K562 (cell line): ENCODE measurements at regions not wholly inside any gene's neighbourhood (a gene's known extent, or its start where the extent isn't known, plus 50 kb on each side); places are given as distances from the start of the nearest gene placed in this dataset.

ENCODE experiments used
- ATF3 ChIP-seq, 2 experiments: fragments of 450-650 bp in 1 of 2; sonication (generic) in 1 of 2; formaldehyde crosslinking in 1 of 2; IDR thresholded peaks in 1 of 2; conservative IDR thresholded peaks in 1 of 2; 2 replicates each; pipeline versions ENCODE4 v1.6.1 to v1.8.1; 2016 to 2023; ENCODE audit warnings: mild to moderate bottlenecking in 2 of 2, moderate library complexity in 2 of 2, inconsistent platforms in 1 of 2, missing genetic modification reagents in 1 of 2
- DACH1 ChIP-seq: fragments of 450-650 bp; IDR thresholded peaks from 2 replicates; pipeline ENCODE4 v1.6.1; 2018; ENCODE audit not compliant: partially characterized antibody
- MAFG ChIP-seq: fragments of 450-650 bp; conservative IDR thresholded peaks from 2 replicates; pipeline ENCODE4 v1.6.1; 2016; ENCODE audit warnings: missing genetic modification characterization, missing compliant biosample characterization
- PPARD ChIP-seq: fragments of 250-450 bp; sonication (Bioruptor Pico); IDR thresholded peaks from 2 replicates; pipeline ENCODE4 v1.8.0; 2022; ENCODE audit warnings: inconsistent platforms, mild to moderate bottlenecking, moderate library complexity
- PYGO2 ChIP-seq: fragments of 450-650 bp; IDR thresholded peaks from 2 replicates; pipeline ENCODE4 v1.6.1; 2016; ENCODE audit warnings: mild to moderate bottlenecking, missing genetic modification characterization, moderate library complexity, missing compliant biosample characterization
- STAT5B ChIP-seq: fragments of 250-450 bp; sonication (Bioruptor Pico); IDR thresholded peaks from 2 replicates; pipeline ENCODE4 v1.8.0; 2021; ENCODE audit warnings: mild to moderate bottlenecking, inconsistent platforms
- ZNF318 ChIP-seq, 2 experiments: fragments of 450-650 bp; IDR thresholded peaks; 2 replicates each; pipeline ENCODE4 v1.6.1; 2016; ENCODE audit warnings: mild to moderate bottlenecking in 2 of 2, borderline replicate concordance in 1 of 2, low read depth in 1 of 2, moderate library complexity in 1 of 2

- TF ChIP-seq ZNF318 (IDR thresholded peaks at IDR 0.05; ENCODE audit: borderline replicate concordance in 1 of 2, low read depth in 1 of 2) = no peak
- TF ChIP-seq PPARD (CRISPR knock-in tag) = no peak
- TF ChIP-seq DACH1 = no peak
- TF ChIP-seq PYGO2 (tag) = no peak
- TF ChIP-seq MAFG (tag) = no peak
- TF ChIP-seq STAT5B (CRISPR knock-in tag) = no peak
- no peak for TF ChIP-seq ATF3 (IDR thresholded peaks at IDR 0.05)
- no peak for TF ChIP-seq ATF3 (CRISPR knock-in tag; conservative IDR thresholded peaks at IDR 0.05)
Observed at GRCh38 chr4:17109126-17109525, 210.7 kb upstream of the LDB2 start (continued).
